Head of caudate nucleus (tissue), 42 donors: ENCODE measurements at regions not wholly inside any gene's neighbourhood (a gene's known extent, or its start where the extent isn't known, plus 50 kb on each side); places are given as distances from the start of the nearest gene placed in this dataset.

ENCODE experiments used
- DNase-seq, 42 donors: peaks; one replicate each; pipeline versions ENCODE4 v3.0.0 to v3.0.0-alpha.2; 2020 to 2021; ENCODE audit warnings: mixed read lengths in 7 of 42
- intact Hi-C: fragments of 100-400 bp; cut with DNase I; formaldehyde crosslinking; loops from one replicate; pipeline ENCODE4 v1.15.0; 2022

DNA sequence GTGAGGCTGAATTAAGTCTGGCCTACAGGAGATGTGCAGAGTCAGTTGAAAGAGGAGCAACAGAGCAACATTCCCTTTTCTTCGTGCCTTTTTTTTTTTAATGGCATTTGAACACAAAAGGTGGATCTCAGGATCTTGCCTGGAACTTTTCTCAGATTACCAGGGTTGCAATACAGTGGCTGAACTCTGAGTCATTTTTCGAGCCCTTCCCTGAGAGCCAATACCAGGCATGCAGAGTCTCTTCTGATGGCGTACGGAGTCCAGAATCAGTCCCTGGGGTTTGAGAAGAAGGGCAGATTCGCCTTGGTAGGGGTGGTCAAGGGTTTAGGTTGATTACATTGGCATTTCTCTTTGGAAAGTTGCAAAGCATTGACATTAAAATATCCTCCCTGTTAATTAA, 271.5 kb downstream of the GAS1 start:
- intact Hi-C loops = no loop called here
- no peak for DNase-seq

GRCh38 chr9:86674487-86674886, 272.8 kb downstream of the GAS1 start:
- intact Hi-C loops = no loop called here

DNA sequence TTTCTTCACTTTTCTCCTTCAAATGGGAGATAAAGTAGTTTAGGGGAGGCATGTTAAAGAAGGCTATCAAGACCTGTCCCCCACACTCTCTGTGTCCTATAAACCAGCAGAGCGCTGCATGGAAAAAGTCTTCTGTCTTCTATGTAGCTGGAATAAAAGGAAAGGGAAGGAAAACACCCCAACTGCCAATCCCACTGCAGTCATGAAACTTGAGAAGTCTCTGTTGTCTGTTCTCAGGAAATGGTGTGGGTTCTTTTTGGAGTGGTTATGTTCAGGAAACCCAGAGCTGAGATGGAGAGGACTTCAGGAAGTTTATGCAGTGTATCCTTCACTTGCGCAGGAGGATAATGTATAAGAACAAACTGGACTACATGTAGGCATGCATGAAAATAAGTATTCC, 274.3 kb downstream of the GAS1 start:
- intact Hi-C loops = no loop called here
- no peak for DNase-seq

More at GRCh38 chr9:86674487-86674886, 272.8 kb downstream of the GAS1 start:
- no peak for DNase-seq

DNA sequence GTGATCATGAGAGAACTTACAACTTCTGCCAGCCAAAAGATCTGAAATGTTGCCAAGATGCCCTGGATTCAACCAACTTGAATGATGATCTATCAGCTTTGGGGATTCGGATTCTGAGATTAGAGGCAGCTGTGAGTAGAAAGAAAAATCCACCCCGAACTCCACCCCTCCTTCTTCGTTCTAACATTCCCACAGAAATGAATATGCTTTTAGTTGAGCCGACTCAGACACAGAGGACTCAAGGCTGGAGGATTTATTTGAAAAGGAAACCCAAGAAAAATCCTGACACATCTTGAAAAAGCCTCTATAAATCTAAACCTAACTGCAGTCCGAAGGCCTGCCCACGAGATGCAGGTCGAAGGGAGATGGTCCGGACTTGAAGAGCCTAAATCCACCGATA, 275.0 kb downstream of the GAS1 start:
- intact Hi-C loops = no loop called here
- DNase-seq = no peak

GRCh38 chr9:86671018-86671417, 276.3 kb downstream of the GAS1 start:
- intact Hi-C loops = no loop called here
- DNase-seq = no peak

DNA sequence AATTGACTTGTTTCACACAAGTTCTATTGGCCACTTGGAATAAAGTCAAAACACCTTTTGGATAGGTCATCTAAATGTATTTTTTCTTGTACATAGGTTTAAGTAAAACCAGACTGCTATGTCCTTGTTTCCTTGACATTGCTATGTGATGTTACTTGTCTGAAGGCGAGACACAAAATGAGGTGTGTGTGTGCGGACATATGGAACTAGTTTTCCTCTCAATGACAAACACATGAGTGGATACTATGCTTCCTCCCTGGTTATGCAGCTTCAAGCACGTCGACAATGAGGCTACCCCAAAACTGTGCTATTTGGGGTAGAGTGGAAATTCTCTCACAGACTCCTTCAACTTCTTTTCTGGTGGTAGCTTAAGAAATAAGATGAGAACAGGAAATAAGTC, 276.8 kb downstream of the GAS1 start:
- no peak for DNase-seq
- intact Hi-C loops = no loop called here

DNA sequence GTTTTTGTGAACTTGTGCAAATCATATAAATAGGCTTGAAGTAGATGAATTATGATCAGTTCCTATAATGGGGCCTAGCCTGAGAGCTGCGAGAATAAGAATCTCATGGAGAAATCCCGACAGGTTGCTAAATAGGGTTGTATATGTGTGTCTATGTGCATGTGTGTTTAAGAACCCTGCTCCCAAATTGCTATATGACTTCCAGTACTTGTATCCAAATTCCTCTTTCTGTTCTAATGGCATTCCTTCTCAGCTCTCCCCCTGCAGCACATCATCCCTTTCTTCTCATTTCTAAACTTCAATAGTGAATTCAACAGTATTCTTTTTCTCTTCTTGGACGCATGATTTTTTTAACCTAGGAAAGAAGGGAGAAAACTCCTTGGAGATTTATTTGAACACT, 277.2 kb downstream of the GAS1 start:
- intact Hi-C loops = no loop called here

GRCh38 chr9:86669422-86669821, 277.9 kb downstream of the GAS1 start:
- DNase-seq = no peak
- intact Hi-C loops = no loop called here

More for the DNA sequence above, 277.2 kb downstream of the GAS1 start:
- no peak for DNase-seq

DNA sequence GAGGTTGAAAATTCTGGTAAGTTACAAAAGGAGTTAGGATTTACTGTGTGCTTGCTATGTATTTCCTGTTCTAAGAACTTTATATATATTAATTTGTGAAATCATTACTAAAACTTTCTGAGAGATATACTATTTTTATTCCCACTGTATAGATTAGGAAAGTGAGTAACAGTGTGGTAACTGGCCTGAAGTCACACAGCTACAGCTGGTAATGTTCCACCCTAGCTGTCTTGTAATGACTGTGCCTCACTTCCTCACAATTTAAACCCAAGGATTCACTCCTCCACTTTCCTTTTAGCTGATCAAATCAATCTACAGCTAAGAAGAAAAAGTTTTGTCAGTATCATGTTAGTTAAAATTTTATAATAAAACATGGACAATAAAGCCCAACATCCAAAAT, 278.8 kb downstream of the GAS1 start:
- intact Hi-C loops = no loop called here
- no peak for DNase-seq

DNA sequence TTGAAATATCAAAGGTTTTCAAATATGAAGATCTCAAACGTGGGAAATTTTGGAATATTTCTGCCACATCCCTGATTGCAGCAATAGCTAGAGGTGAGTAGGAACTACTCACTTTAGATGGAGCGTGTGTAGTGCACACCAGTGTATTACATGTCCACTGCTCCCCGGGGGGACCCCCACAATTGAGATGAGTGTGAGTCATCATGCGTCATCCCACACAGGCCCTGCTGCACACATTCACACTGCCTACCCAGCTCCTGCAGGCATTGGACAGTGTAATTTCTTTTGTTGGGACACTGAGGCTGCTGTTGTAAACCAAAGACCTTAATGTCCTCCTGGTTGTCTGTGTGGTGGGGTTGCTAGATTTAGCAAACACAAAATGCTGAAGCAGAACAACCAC, 280.0 kb downstream of the GAS1 start:
- no peak for DNase-seq

GRCh38 chr9:86665416-86665815, 281.9 kb downstream of the GAS1 start:
- DNase-seq = no peak
- intact Hi-C loops = no loop called here

More for the DNA sequence above, 280.0 kb downstream of the GAS1 start:
- intact Hi-C loops = no loop called here

DNA sequence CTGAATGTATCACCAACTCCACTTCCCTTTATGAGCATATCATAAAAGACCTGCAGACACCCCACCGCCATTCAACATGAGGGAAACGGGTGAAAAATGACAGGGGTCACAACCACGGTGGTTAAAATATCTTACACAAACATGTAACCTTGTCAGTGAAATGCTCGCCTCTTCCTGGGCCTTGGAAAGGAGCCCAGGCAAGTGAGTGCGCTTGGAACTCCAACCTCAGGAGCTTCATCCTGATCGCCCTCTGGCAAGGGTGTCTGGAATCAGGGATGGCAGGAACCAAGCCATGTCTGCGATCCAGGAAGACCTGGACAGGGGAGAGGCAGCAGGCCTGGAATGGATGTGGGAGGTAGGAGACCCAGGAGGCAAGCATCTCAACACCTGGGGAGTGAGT, 282.7 kb downstream of the GAS1 start:
- intact Hi-C loops = no loop called here
- no peak for DNase-seq

GRCh38 chr9:86663905-86664304, 283.4 kb downstream of the GAS1 start:
- intact Hi-C loops = no loop called here
- DNase-seq = no peak

DNA sequence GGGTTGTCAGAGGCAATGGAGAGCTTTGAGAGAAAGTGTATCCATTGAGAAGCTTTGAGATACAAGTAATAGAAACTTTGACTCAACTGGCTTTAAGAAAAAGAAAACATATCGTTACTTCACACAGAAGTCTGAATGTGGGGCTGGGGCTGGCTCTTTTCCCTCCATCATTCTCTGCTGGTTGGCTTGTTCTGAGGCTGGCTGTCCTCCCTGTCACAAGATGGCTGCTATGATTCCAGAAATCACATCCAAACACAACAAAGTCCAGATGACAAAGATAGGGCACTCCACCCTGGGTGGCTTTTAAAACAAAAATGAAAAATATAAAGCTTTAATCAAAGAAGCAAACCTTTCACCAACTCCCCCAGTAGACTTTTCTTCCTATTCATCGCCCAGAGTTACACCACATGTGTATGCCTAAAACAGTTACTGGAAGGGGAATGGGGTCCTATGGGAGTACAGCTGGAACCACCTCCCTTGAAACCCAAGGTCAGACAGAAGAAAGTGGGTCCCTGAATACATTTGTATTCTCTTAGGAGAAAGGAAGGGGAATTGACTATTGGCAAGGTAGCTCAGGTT, 284.3 kb downstream of the GAS1 start:
- intact Hi-C loops = no loop called here
- no peak for DNase-seq

DNA sequence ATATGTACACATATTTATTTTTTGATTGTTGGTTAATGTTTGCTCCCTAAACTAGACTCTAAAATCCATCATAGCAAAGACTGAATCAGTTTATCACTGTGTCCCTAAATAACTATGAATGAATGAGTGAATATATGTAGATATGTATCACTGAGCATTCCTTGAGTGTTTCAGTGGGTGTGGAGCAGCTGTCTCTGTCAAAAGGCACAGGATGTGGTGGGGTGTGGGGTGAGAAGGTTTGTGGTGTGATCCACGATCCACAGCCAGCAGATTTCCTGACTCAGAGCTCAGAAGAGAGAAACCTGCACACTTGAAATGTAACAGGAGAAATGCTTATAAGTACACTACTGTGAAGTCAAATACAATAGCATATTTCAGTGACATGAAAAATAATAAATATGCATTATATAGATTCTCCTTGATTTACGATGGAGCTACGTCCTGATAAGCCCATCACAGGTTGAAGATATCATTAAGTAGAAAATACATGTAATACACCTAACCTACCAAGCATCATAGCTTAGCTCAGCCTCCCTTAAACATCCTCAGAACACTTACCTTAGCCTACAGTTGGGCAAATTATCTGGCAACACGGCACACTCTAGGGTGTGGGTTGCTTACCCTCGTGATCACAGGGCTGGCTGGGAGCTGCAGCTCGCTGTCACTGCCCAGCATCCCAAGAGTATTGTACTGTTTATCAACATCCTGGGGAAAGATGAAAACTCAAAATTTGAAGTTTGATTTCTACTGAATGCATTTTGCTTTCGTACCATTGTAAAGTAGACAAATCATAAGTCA, 287.0 kb downstream of the GAS1 start:
- DNase-seq = peak in 27 of 42 donors; percentile 9 to 72 (median 28)
- intact Hi-C loops = no loop called here

DNA sequence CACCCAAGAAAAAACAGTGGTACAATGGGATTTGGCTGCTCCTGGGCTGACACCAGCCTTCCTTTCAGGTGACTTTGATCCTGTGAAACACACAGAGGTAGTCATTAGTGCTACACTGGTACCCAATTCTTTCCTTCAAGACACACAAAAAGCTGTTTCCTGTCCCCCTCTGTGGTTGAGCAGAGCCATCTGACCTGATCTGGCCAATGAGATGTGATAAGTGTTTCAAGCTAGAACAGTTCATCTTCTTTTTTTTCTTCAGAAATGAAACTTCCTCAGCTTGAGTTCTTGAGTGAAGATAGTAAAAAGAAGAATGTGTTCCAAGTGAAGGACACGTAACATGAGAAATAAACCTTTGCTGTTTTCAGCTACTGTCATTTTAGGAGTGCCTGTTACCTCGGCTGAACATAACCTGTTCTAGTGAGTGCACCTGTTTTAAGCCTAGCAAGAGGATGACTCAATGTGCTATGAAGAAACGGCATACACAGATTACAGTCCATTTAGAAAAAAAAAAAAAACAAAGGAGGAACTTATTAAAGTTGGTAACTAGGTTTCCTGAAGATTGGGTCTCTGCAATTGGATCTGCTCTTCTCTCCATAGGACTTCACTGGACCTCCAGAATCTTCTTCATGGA, 287.8 kb downstream of the GAS1 start:
- DNase-seq = no peak
- intact Hi-C loops = no loop called here

DNA sequence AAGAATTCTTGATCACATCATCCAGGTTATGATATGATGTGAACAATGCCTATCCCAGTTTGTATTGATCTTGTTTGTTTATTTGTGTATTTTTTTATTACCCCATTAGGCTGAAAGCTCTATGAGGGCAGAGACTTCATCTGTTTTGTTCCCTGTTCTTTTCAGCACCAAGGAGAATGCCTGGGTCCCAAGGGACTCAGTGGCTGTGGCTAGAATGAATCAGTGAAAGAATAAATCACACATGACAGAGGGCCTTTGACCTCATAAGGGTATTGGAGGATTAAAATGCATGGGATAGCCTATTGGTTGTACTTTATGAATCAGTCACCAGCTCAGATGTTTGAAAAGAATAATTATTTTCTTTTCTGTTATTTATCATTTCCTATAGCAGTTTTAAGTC, 292.2 kb downstream of the GAS1 start:
- intact Hi-C loops = no loop called here
- no peak for DNase-seq

DNA sequence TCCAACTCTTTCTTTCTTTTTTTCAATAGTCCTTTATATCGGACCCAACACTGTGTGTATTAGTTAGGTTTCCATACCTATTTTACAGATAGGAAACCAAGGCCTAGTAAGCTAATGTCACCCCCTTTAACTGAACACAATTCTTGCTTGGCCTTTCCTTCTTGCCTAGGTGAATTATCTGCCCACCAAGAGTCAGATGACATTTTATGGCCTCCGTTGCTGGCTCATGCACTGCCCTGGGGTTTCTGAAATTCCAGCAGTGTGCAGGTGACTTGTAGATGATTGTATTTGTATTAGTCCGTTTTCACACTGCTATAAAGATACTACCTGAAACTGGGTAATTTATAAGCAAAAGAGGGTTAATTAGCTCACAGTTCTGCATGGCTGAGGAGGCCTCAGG, 293.8 kb downstream of the GAS1 start:
- intact Hi-C loops = no loop called here
- DNase-seq = no peak

GRCh38 chr9:86652736-86653135, 294.6 kb downstream of the GAS1 start:
- intact Hi-C loops = no loop called here
- DNase-seq = no peak

DNA sequence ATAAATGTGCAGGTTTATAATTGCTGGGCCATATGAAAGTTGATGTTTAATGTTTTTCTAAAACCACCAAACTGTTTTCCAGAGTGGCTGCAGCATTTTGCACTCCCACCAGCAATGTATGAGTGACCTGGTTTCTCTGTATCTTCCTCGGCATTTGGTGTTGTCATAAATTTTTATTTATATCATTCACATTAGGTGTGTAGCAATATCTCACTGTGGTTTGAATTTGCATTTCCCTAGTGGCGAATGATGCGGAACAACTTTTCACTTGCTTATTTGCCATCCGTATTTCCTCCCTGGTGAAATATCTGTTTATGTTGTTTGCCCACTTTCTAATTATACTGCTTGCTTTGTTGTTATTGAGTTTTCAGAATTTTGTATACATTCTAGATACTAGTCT, 295.7 kb upstream of the TUT7 start:
- intact Hi-C loops = no loop called here
- no peak for DNase-seq

GRCh38 chr9:86648828-86649170, 294.6 kb upstream of the TUT7 start:
- intact Hi-C loops = no loop called here

More at GRCh38 chr9:86648828-86649170, 294.6 kb upstream of the TUT7 start:
- no peak for DNase-seq
